Body of pancreas (tissue), 4 donors: ENCODE measurements at regions not wholly inside any gene's neighbourhood (a gene's known extent, or its start where the extent isn't known, plus 50 kb on each side); places are given as distances from the start of the nearest gene placed in this dataset.

Experiments
- CTCF ChIP-seq, 7 experiments: fragments of 450-650 bp in 4 of 7; fragments of 200-600 bp in 3 of 7; sonication (generic) in 3 of 7; IDR thresholded peaks; one replicate each; pipeline ENCODE4 v1.5.1; 2016 to 2019; ENCODE audit warnings: antibody characterized with exemption in 7 of 7
- POLR2A ChIP-seq, 3 donors: fragments of 450-650 bp; IDR thresholded peaks; one replicate each; pipeline ENCODE4 v1.6.1; 2016; ENCODE audit warnings: antibody characterized with exemption in 3 of 3, mild to moderate bottlenecking in 2 of 3

- no peak for TF ChIP-seq POLR2A (IDR thresholded peaks at IDR 0.05)
- no peak for TF ChIP-seq CTCF (IDR thresholded peaks at IDR 0.05)
These were observed 1165.6 kb upstream of the SEMA6A start for GRCh38 chr5:117740268-117740667.
